ENCODE measurements at regions not wholly inside any gene's neighbourhood (a gene's known extent, or its start where the extent isn't known, plus 50 kb on each side); places are given as distances from the start of the nearest gene placed in this dataset.

GRCh38 chr10:111246136-111246535 lies 169.3 kb downstream of the ADRA2A start:
- H3K23me2 ChIP-seq (ENCODE audit: low read depth, low read length): no peaks in the 10 kb centered on the region
- no peak overlapping the region for H2BK15ac ChIP-seq (ENCODE audit: low read length)
- H3K18ac ChIP-seq (ENCODE audit: extremely low read depth, low read length): no peak overlapping the region
- no peak overlapping the region for H2AK5ac ChIP-seq (ENCODE audit: low read depth, low read length)
- no peak overlapping the region for H3K4ac ChIP-seq (replicated peaks; ENCODE audit: insufficient read length, low read depth, low read length)
- no peak for TF ChIP-seq PHF8 (conservative IDR thresholded peaks at IDR 0.05; ENCODE audit: low read depth, low read length)
- TF ChIP-seq POLR2A (IDR thresholded peaks at IDR 0.05; ENCODE audit: control extremely low read depth in 1 of 2, low read depth in 2 of 2, low read length in 2 of 2): no peak
- no peak for TF ChIP-seq ATF2 (IDR thresholded peaks at IDR 0.05; ENCODE audit: low read length)
- TF ChIP-seq KDM4A (IDR thresholded peaks at IDR 0.05; ENCODE audit: low read depth, low read length, severe bottlenecking): no peak
- no peak for TF ChIP-seq ATF3 (IDR thresholded peaks at IDR 0.05; ENCODE audit: insufficient read depth, low read depth, low read length)
- TF ChIP-seq EP300 (IDR thresholded peaks at IDR 0.05; ENCODE audit: borderline replicate concordance in 1 of 2, low read depth in 2 of 2, low read length in 2 of 2): no peak
- TF ChIP-seq FOSL1 (IDR thresholded peaks at IDR 0.05; ENCODE audit: insufficient read depth, low read depth, low read length): no peak
- no peak for TF ChIP-seq JUND (IDR thresholded peaks at IDR 0.05; ENCODE audit: low read length)
- no peak for TF ChIP-seq BCL11A (IDR thresholded peaks at IDR 0.05; ENCODE audit: low read depth in 2 of 2, low read length in 2 of 2)
- no peak for TF ChIP-seq EZH2 (IDR thresholded peaks at IDR 0.05; ENCODE audit: low read depth, low read length, severe bottlenecking)
- H3K4me3 ChIP-seq (ENCODE audit: extremely low read depth in 1 of 4, insufficient read depth in 2 of 4, low read depth in 3 of 4, low read length in 4 of 4): no peak overlapping the region
- H2BK120ac ChIP-seq (replicated peaks; ENCODE audit: low read depth, low read length): no peak overlapping the region
- WGBS, 2 experiments (ENCODE audit: extremely low coverage in 1 of 2, insufficient coverage in 1 of 2, insufficient read length in 1 of 2, insufficient replicate concordance in 2 of 2, low coverage in 1 of 2, low lambda C conversion rate in 2 of 2, missing lambda C conversion rate in 1 of 2): 92% methylated on average over 7 of the region's 7 CpGs; no CpG with 5 or more reads in 1 of the 2 experiments
- ChIA-PET POLR2A (ENCODE audit: partially characterized antibody) (no interaction called here), CTCF (ENCODE audit: partially characterized antibody) (interaction anchor here (1.8 kb wide), 1 partner anchor 169 kb away, joined by 4 read pairs; the partner anchor contains the start of gene ADRA2A)
- no peaks in the 10 kb centered on the region for H4K20me1 ChIP-seq (replicated peaks in 1 of 2; ENCODE audit: control insufficient read depth in 1 of 2, insufficient read depth in 2 of 2, low read length in 2 of 2)
- H3K14ac ChIP-seq (ENCODE audit: insufficient read length): no peak overlapping the region
- no peak overlapping the region for H3K27ac ChIP-seq (ENCODE audit: low read depth, low read length)
- no peaks in the 10 kb centered on the region for H3K36me3 ChIP-seq (ENCODE audit: control insufficient read depth in 2 of 4, insufficient read depth in 4 of 4, low read length in 3 of 4)
- H4K91ac ChIP-seq (replicated peaks; ENCODE audit: insufficient read length, low read length): no peak overlapping the region
- no peak overlapping the region for H2BK12ac ChIP-seq (ENCODE audit: low read depth, low read length)
- H2AFZ ChIP-seq (ENCODE audit: low read length): no peak overlapping the region
- H3K9me3 ChIP-seq (ENCODE audit: insufficient read depth in 2 of 2, low read depth in 1 of 2, low read length in 1 of 2): no peaks in the 10 kb centered on the region
- H3K4me2 ChIP-seq (ENCODE audit: insufficient read depth in 1 of 2, low read depth in 2 of 2, low read length in 2 of 2): no peak overlapping the region
- no peaks in the 10 kb centered on the region for H3K79me1 ChIP-seq (ENCODE audit: low read depth, low read length)
- no peak overlapping the region for H3K23ac ChIP-seq (ENCODE audit: insufficient read length)
- DNase-seq (ENCODE audit: low read depth in 1 of 2, low spot score in 2 of 2): no peak
- no peak overlapping the region for H2BK20ac ChIP-seq (ENCODE audit: low read length)
- H3K9ac ChIP-seq (replicated peaks in 1 of 4; ENCODE audit: extremely low read depth in 1 of 4, low read depth in 3 of 4, low read length in 3 of 4): no peak overlapping the region
- H4K8ac ChIP-seq (ENCODE audit: extremely low read depth, insufficient read depth, low read length): no peak overlapping the region
- no peak overlapping the region for H2BK5ac ChIP-seq (ENCODE audit: low read depth, low read length)
- H3K27me3 ChIP-seq (replicated peaks in 1 of 4; ENCODE audit: control insufficient read depth in 3 of 4, extremely low read depth in 1 of 4, insufficient read depth in 3 of 4, low read length in 3 of 4): no peaks in the 10 kb centered on the region
- FAIRE-seq: no peak
- H3K4me1 ChIP-seq (replicated peaks in 1 of 4; ENCODE audit: control insufficient read depth in 3 of 4, insufficient read depth in 4 of 4, low read length in 3 of 4): peaks cover 0 to 5% (median 0%) of the 10 kb centered on the region in 4 experiments; a peak in 1 of 7 replicates
- no peak overlapping the region for H3K56ac ChIP-seq (replicated peaks; ENCODE audit: insufficient read length, low read depth, low read length)
- H4K5ac ChIP-seq (ENCODE audit: insufficient read length, low read depth, low read length): no peak overlapping the region
- H3K79me2 ChIP-seq (ENCODE audit: control insufficient read depth in 1 of 2, insufficient read depth in 2 of 2, low read length in 2 of 2): no peaks in the 10 kb centered on the region

All from H1 (cell line).